K562 (cell line): ENCODE measurements at regions not wholly inside any gene's neighbourhood (a gene's known extent, or its start where the extent isn't known, plus 50 kb on each side); places are given as distances from the start of the nearest gene placed in this dataset.

ENCODE experiments used
- CBFB ChIP-seq: sonication (generic); formaldehyde crosslinking; IDR thresholded peaks from 2 replicates; pipeline ENCODE4 v1.4.0; 2020; ENCODE audit warnings: mild to moderate bottlenecking, missing genetic modification reagents
- EP300 ChIP-seq: IDR thresholded peaks from 2 replicates; pipeline ENCODE4 v1.6.1; 2012; ENCODE audit warnings: low read length, improper control_type of control experiment
- POLR2AphosphoS5 ChIP-seq: IDR thresholded peaks from 2 replicates; pipeline ENCODE4 v1.6.1; 2011; ENCODE audit warnings: mild to moderate bottlenecking, low read depth, low read length, moderate library complexity; ENCODE audit not compliant: control insufficient read depth, insufficient read depth
- REST ChIP-seq, 2 experiments: fragments of 450-650 bp; formaldehyde crosslinking in 1 of 2; IDR thresholded peaks; 2 replicates each; pipeline versions ENCODE4 v1.4.0 to v1.6.1; 2014 to 2020; ENCODE audit warnings: mild to moderate bottlenecking in 2 of 2, borderline replicate concordance in 1 of 2, low read depth in 1 of 2
- SRSF9 ChIP-seq: fragments of 200-400 bp; formaldehyde crosslinking; IDR thresholded peaks from 2 replicates; pipeline ENCODE4 v1.6.1; 2017; ENCODE audit warnings: low read depth, low read length, borderline replicate concordance
- TAF15 ChIP-seq: fragments of 200-400 bp; formaldehyde crosslinking; IDR thresholded peaks from 2 replicates; pipeline ENCODE4 v1.6.1; 2017; ENCODE audit warnings: mild to moderate bottlenecking, low read depth, low read length, moderate library complexity
- ZNF212 ChIP-seq: fragments of 450-650 bp; formaldehyde crosslinking; IDR thresholded peaks from 2 replicates; pipeline ENCODE4 v1.4.0; 2020; ENCODE audit warnings: mild to moderate bottlenecking
- ZNF766 ChIP-seq: fragments of 200-800 bp; sonication (Bioruptor generic); conservative IDR thresholded peaks from 2 replicates; pipeline ENCODE4 v1.6.1; 2016; ENCODE audit warnings: missing genetic modification characterization, missing compliant biosample characterization

GRCh38 chr4:30839583-30840520 lies 119.7 kb downstream of the PCDH7 start:
- TF ChIP-seq CBFB (CRISPR knock-in tag): no peak
- TF ChIP-seq REST (IDR thresholded peaks at IDR 0.05; ENCODE audit: borderline replicate concordance): no peak
- TF ChIP-seq REST (CRISPR knock-in tag; IDR thresholded peaks at IDR 0.05; ENCODE audit: low read depth): no peak
- TF ChIP-seq EP300: no peak
- no peak for TF ChIP-seq POLR2AphosphoS5
- no peak for TF ChIP-seq ZNF766 (CRISPR knock-in tag)
- no peak for TF ChIP-seq ZNF212 (CRISPR knock-in tag)
- no peak for TF ChIP-seq TAF15
- no peak for TF ChIP-seq SRSF9
